MM.1S (cell line): ENCODE measurements at regions not wholly inside any gene's neighbourhood (a gene's known extent, or its start where the extent isn't known, plus 50 kb on each side); places are given as distances from the start of the nearest gene placed in this dataset.

ENCODE experiments used
- CTCF ChIP-seq: fragments of 300-600 bp; sonication (generic); IDR thresholded peaks from 2 replicates; pipeline ENCODE4 v1.5.1; 2016; ENCODE audit warnings: antibody characterized with exemption, low read length, mixed read lengths
- EZH2 ChIP-seq: fragments of 300-600 bp; sonication (generic); optimal IDR thresholded peaks from 2 replicates; pipeline ENCODE3; 2017; ENCODE audit warnings: low read depth, mild to moderate bottlenecking, antibody characterized with exemption, low read length, mixed read lengths
- EZH2phosphoT487 ChIP-seq: fragments of 300-600 bp; sonication (generic); IDR thresholded peaks from 2 replicates; pipeline ENCODE4 v1.6.1; 2018; ENCODE audit warnings: antibody characterized with exemption, low read length

DNA sequence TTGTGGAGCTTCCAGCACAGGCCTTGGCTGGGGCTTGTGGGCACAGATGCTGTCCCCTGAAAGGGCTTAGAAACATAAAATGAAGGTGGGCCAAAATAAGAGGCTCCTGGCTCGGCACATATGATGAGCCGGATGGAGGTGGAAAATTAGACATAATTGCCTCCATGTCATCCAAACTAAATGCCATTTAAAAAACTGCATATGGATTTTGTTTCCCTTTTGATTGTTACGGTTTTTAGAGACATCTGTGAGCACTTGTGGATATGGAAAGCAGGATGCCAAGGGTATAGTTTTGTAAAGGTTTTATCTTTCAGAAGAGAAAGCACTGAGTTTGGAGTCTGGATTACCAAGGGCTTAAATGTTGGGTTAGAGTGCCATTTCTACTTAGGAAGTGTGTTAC, 498.3 kb downstream of the RIT2 start:
- TF ChIP-seq EZH2 (no peak), CTCF (no peak), EZH2phosphoT487 (no peak)
